SK-N-SH (cell line): ENCODE measurements at regions not wholly inside any gene's neighbourhood (a gene's known extent, or its start where the extent isn't known, plus 50 kb on each side); places are given as distances from the start of the nearest gene placed in this dataset.

Experiments used
- CTCF ChIA-PET: fragments of 300-600, 350-600 bp; formaldehyde crosslinking; extraction: SDS; loops from one replicate; lab custom pipeline; 2021; lab: Yijun Ruan, JAX
- POLR2A ChIA-PET: fragments of 350-600 bp; sonication (Branson Sonifier 250); formaldehyde crosslinking; extraction: SDS; loops from one replicate; lab custom pipeline; 2020; ENCODE audit warnings: antibody characterized with exemption, inconsistent platforms; lab: Yijun Ruan, JAX
- DNase-seq: peaks from one replicate; pipeline ENCODE4 v3.0.0; 2012
- H2AFZ ChIP-seq: fragments of 200-600 bp; sonication (generic); 2 replicates; pipeline ENCODE4 v1.8.1; 2016; ENCODE audit warnings: antibody characterized with exemption, mild to moderate bottlenecking, low read depth
- H3F3A ChIP-seq: fragments of 200-600 bp; sonication (generic); replicated peaks from 2 replicates; pipeline ENCODE3; 2016; ENCODE audit warnings: antibody characterized with exemption, mild to moderate bottlenecking; ENCODE audit not compliant: insufficient read depth
- H3K27ac ChIP-seq, 2 experiments: fragments of 200-500 bp in 1 of 2; fragments of 200-600 bp in 1 of 2; sonication (Bioruptor generic) in 1 of 2; sonication (generic), shearing (Covaris generic) in 1 of 2; 2 replicates each; pipeline versions ENCODE4 v1.5.1 to v1.6.1; 2014 to 2016; ENCODE audit warnings: low read depth in 2 of 2, inconsistent platforms in 1 of 2, low read length in 1 of 2, mild to moderate bottlenecking in 1 of 2, mixed read lengths in 1 of 2
- H3K27me3 ChIP-seq: fragments of 200-600 bp; sonication (generic), shearing (Covaris generic); 2 replicates; pipeline ENCODE4 v1.6.1; 2016; ENCODE audit warnings: mixed run types; ENCODE audit not compliant: insufficient read depth
- H3K36me3 ChIP-seq, 2 experiments: fragments of 200-500 bp in 1 of 2; fragments of 200-600 bp in 1 of 2; sonication (Bioruptor generic) in 1 of 2; sonication (generic) in 1 of 2; replicated peaks in 1 of 2; 2 replicates each; pipeline versions ENCODE3 to v1.5.1; 2014 to 2016; ENCODE audit warnings: low read length in 1 of 2, mild to moderate bottlenecking in 1 of 2; ENCODE audit not compliant: insufficient read depth in 2 of 2, control insufficient read depth in 1 of 2
- H3K4me1 ChIP-seq, 2 experiments: fragments of 200-500 bp in 1 of 2; fragments of 200-600 bp in 1 of 2; sonication (Bioruptor generic) in 1 of 2; sonication (generic), shearing (Covaris generic) in 1 of 2; 2 replicates each; pipeline versions ENCODE4 v1.5.1 to v1.6.1; 2014 to 2016; ENCODE audit warnings: low read depth in 1 of 2, low read length in 1 of 2, mixed run types in 1 of 2; ENCODE audit not compliant: insufficient read depth in 2 of 2, control insufficient read depth in 1 of 2
- H3K4me2 ChIP-seq: fragments of 200-600 bp; sonication (generic), shearing (Covaris generic); 2 replicates; pipeline ENCODE4 v1.6.1; 2017; ENCODE audit warnings: mixed run types
- H3K4me3 ChIP-seq, 2 experiments: fragments of 200-500 bp in 1 of 2; fragments of 200-600 bp in 1 of 2; sonication (Bioruptor generic) in 1 of 2; sonication (generic), shearing (Covaris generic) in 1 of 2; 2 replicates each; pipeline versions ENCODE4 v1.5.1 to v1.8.1; 2014 to 2016; ENCODE audit warnings: low read depth in 2 of 2, inconsistent platforms in 1 of 2, low read length in 1 of 2, mild to moderate bottlenecking in 1 of 2, mixed read lengths in 1 of 2, moderate library complexity in 1 of 2
- H3K79me2 ChIP-seq: fragments of 200-600 bp; sonication (generic); 2 replicates; pipeline ENCODE4 v1.8.1; 2017; ENCODE audit warnings: mild to moderate bottlenecking; ENCODE audit not compliant: insufficient read depth
- H3K9ac ChIP-seq: fragments of 200-600 bp; sonication (generic); 2 replicates; pipeline ENCODE4 v1.6.1; 2017; ENCODE audit warnings: mixed run types
- H3K9me2 ChIP-seq: fragments of 200-600 bp; sonication (generic); 2 replicates; pipeline ENCODE4 v1.6.1; 2017; ENCODE audit warnings: mixed run types
- H3K9me3 ChIP-seq: fragments of 200-600 bp; sonication (generic); 2 replicates; pipeline ENCODE4 v1.6.1; 2017; ENCODE audit warnings: mixed run types, mild to moderate bottlenecking, moderate library complexity
- H4K20me1 ChIP-seq: fragments of 200-600 bp; sonication (generic); 2 replicates; pipeline ENCODE4 v1.6.1; 2017; ENCODE audit warnings: mild to moderate bottlenecking, mixed run types; ENCODE audit not compliant: insufficient read depth
- CHD2 ChIP-seq: fragments of 150-350 bp; IDR thresholded peaks from 2 replicates; pipeline ENCODE4 v1.6.1; 2018; ENCODE audit warnings: low read length; ENCODE audit not compliant: partially characterized antibody
- CTCF ChIP-seq: fragments of 200-600 bp; sonication (generic); IDR thresholded peaks from 2 replicates; pipeline ENCODE4 v1.6.1; 2017; ENCODE audit warnings: antibody characterized with exemption, mild to moderate bottlenecking, moderate library complexity
- ELF1 ChIP-seq: IDR thresholded peaks from 2 replicates; pipeline ENCODE4 v1.4.0; 2012
- EP300 ChIP-seq, 2 experiments: IDR thresholded peaks; 2 replicates each; pipeline versions ENCODE4 v1.4.0 to v1.6.1; 2012; ENCODE audit warnings: borderline replicate concordance in 1 of 2, low read depth in 1 of 2, low read length in 1 of 2
- FOSL2 ChIP-seq: IDR thresholded peaks from 2 replicates; pipeline ENCODE4 v1.4.0; 2012; ENCODE audit warnings: low read depth, mild to moderate bottlenecking, moderate library complexity, borderline replicate concordance
- FOXJ3 ChIP-seq: sonication (generic); formaldehyde crosslinking; IDR thresholded peaks from 2 replicates; pipeline ENCODE4 v1.5.1; 2020; ENCODE audit warnings: mild to moderate bottlenecking, missing genetic modification reagents
- GABPA ChIP-seq: IDR thresholded peaks from 2 replicates; pipeline ENCODE4 v1.4.0; 2012; ENCODE audit warnings: low read depth, mild to moderate bottlenecking
- GATA2 ChIP-seq: sonication (generic); formaldehyde crosslinking; IDR thresholded peaks from 2 replicates; pipeline ENCODE4 v1.5.0; 2020; ENCODE audit warnings: mild to moderate bottlenecking, missing genetic modification reagents
- IRF3 ChIP-seq: fragments of 150-350 bp; IDR thresholded peaks from 2 replicates; pipeline ENCODE4 v1.6.1; 2016; ENCODE audit warnings: mild to moderate bottlenecking, low read depth, low read length
- MEF2A ChIP-seq: IDR thresholded peaks from 2 replicates; pipeline ENCODE4 v1.4.0; 2012; ENCODE audit warnings: low read depth, borderline replicate concordance
- NFIC ChIP-seq: IDR thresholded peaks from 2 replicates; pipeline ENCODE4 v1.4.0; 2012; ENCODE audit warnings: borderline replicate concordance
- POLR2AphosphoS5 ChIP-seq: IDR thresholded peaks from 2 replicates; pipeline ENCODE4 v1.6.1; 2012; ENCODE audit warnings: low read depth, low read length
- RAD21 ChIP-seq: IDR thresholded peaks from 2 replicates; pipeline ENCODE4 v1.6.1; 2012; ENCODE audit warnings: mild to moderate bottlenecking, low read length
- REST ChIP-seq: IDR thresholded peaks from 2 replicates; pipeline ENCODE4 v1.6.1; 2012; ENCODE audit warnings: mild to moderate bottlenecking, low read depth, low read length, moderate library complexity
- SIN3A ChIP-seq: IDR thresholded peaks from 2 replicates; pipeline ENCODE4 v1.6.1; 2012; ENCODE audit warnings: low read depth, mild to moderate bottlenecking, low read length, moderate library complexity, borderline replicate concordance
- SMC3 ChIP-seq: IDR thresholded peaks from 2 replicates; pipeline ENCODE4 v1.6.1; 2012; ENCODE audit warnings: low read depth, low read length, improper control_type of control experiment
- USF1 ChIP-seq: IDR thresholded peaks from 2 replicates; pipeline ENCODE4 v1.4.0; 2012; ENCODE audit warnings: low read depth, borderline replicate concordance
- USF2 ChIP-seq: fragments of 150-350 bp; IDR thresholded peaks from 2 replicates; pipeline ENCODE4 v1.6.1; 2017; ENCODE audit warnings: antibody characterized with exemption, low read length, low read depth, borderline replicate concordance
- YY1 ChIP-seq: IDR thresholded peaks from 2 replicates; pipeline ENCODE4 v1.4.0; 2012; ENCODE audit warnings: low read depth, mild to moderate bottlenecking

GRCh38 chr2:175371378-175371777 lies 189.9 kb upstream of the ATP5MC3 start:
- DNase-seq = no peak
- Histone ChIP-seq H3K4me3 (no peak overlapping the region), H3K9me2 (no peaks in the 10 kb centered on the region), H3K79me2 (no peaks in the 10 kb centered on the region), H3K27ac (no peak overlapping the region), H3K9ac (no peak overlapping the region), H2AFZ (no peak overlapping the region), H3K4me1 (peaks cover 0 to 24% of the 10 kb centered on the region in 2 experiments; a peak in 2 of 4 replicates), H3K4me2 (no peak overlapping the region), H3K27me3 (no peaks in the 10 kb centered on the region), H3K9me3 (no peaks in the 10 kb centered on the region), H4K20me1 (no peaks in the 10 kb centered on the region), H3F3A (no peaks in the 10 kb centered on the region), H3K36me3 (no peaks in the 10 kb centered on the region)
- CTCF ChIA-PET = interaction anchor here (0.5 to 17.6 kb wide), 6 partner anchors 20 to 726 kb away, joined by 3 to 262 read pairs (median 4); partner anchors contain the start of gene EVX2
- POLR2A ChIA-PET = no interaction called here
- TF ChIP-seq SMC3 (no peak), USF2 (no peak), MEF2A (no peak), IRF3 (no peak), CTCF (no peak), FOXJ3 (CRISPR knock-in tag) (no peak), RAD21 (no peak), POLR2AphosphoS5 (no peak), REST (no peak), GATA2 (CRISPR knock-in tag) (no peak), FOSL2 (no peak), SIN3A (no peak), EP300 (IDR thresholded peaks at IDR 0.05; ENCODE audit: borderline replicate concordance in 1 of 2, low read depth in 1 of 2, low read length in 1 of 2) (no peak), YY1 (no peak), GABPA (no peak), NFIC (no peak), CHD2 (no peak), USF1 (no peak), ELF1 (no peak)
